Endothelial cell (in vitro differentiated cells): ENCODE measurements at regions not wholly inside any gene's neighbourhood (a gene's known extent, or its start where the extent isn't known, plus 50 kb on each side); places are given as distances from the start of the nearest gene placed in this dataset.

ENCODE experiments used
- DNase-seq: peaks from one replicate; pipeline ENCODE4 v3.0.0; 2021; ENCODE audit warnings: low spot score
- H3K27ac Mint-ChIP-seq: one replicate; pipeline ENCODE4 v1.8.0; 2021; ENCODE audit warnings: mixed read lengths, inconsistent platforms; ENCODE audit not compliant: unreplicated experiment
- H3K27me3 Mint-ChIP-seq: one replicate; pipeline ENCODE4 v1.8.0; 2021; ENCODE audit warnings: mild to moderate bottlenecking, moderate library complexity, mixed read lengths, inconsistent platforms; ENCODE audit not compliant: unreplicated experiment
- H3K36me3 Mint-ChIP-seq: one replicate; pipeline ENCODE4 v1.8.0; 2021; ENCODE audit warnings: mild to moderate bottlenecking, low read depth, mixed read lengths, inconsistent platforms; ENCODE audit not compliant: unreplicated experiment
- H3K4me1 Mint-ChIP-seq: one replicate; pipeline ENCODE4 v1.8.0; 2021; ENCODE audit warnings: mild to moderate bottlenecking, mixed read lengths, inconsistent platforms; ENCODE audit not compliant: unreplicated experiment
- H3K4me3 Mint-ChIP-seq: one replicate; pipeline ENCODE4 v1.8.0; 2021; ENCODE audit warnings: mild to moderate bottlenecking, mixed read lengths, inconsistent platforms; ENCODE audit not compliant: unreplicated experiment
- H3K9me3 Mint-ChIP-seq: one replicate; pipeline ENCODE4 v1.8.0; 2021; ENCODE audit warnings: mixed read lengths, inconsistent platforms; ENCODE audit not compliant: unreplicated experiment
- CTCF ChIP-seq: fragments of 200-600 bp; sonication (generic); IDR thresholded peaks from one replicate; pipeline ENCODE4 v1.5.0; 2021; ENCODE audit warnings: antibody characterized with exemption; ENCODE audit not compliant: unreplicated experiment

GRCh38 chr20:21020659-21021471 lies 85.3 kb downstream of the LINC00237 start:
- Mint-ChIP-seq H3K27ac (no peak overlapping the region), H3K4me1 (no peaks in the 10 kb centered on the region), H3K27me3 (peaks cover 2% of the 10 kb centered on the region), H3K4me3 (no peak overlapping the region), H3K36me3 (no peaks in the 10 kb centered on the region), H3K9me3 (no peaks in the 10 kb centered on the region)
- TF ChIP-seq CTCF = no peak
- no peak for DNase-seq

DNA sequence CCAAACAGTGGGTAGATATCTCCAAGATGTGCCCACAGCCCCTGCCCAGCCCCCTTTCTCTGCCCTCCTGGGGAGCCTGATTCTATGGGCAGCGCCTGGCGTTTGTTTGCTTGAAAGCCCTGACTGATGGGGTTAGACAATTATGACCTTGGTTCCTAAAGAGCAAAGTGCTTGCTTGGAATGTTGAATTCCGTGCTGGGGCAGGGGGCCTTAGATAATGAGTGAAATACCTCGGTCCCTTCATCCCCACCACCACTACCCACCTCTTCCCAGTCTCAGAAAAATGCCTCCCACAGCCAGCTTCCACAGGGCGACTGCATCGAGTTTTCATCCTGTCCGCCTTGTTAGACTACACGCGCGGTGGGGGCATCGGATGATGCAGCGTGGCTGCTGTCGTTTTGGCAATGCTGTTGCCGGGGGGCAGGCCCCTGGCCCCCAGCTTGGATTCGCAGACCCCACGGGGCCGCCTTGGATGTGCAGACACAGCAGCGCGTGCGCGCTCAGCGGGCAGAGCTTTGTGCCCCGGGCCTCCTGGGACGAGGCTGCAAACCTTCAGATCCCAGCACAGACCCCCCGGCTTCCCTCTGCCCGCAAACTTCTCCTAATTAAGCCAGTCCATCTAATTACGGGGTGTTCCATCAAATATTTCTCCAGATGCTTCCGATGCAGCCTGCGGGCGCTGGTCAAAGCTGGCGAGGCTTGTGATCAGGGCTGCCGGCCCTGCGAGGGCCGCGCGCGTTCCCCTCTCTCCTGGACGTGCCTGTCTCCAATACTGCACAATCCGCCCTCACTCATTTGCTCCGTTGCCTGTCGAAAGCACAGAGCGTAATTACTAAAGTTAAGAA lies 86.1 kb downstream of the LINC00237 start:
- no peak for TF ChIP-seq CTCF
- no peak for DNase-seq
- Mint-ChIP-seq H3K36me3 (no peaks in the 10 kb centered on the region), H3K4me1 (no peaks in the 10 kb centered on the region), H3K9me3 (no peaks in the 10 kb centered on the region), H3K27ac (no peak overlapping the region), H3K4me3 (no peak overlapping the region), H3K27me3 (peaks cover 2% of the 10 kb centered on the region)

DNA sequence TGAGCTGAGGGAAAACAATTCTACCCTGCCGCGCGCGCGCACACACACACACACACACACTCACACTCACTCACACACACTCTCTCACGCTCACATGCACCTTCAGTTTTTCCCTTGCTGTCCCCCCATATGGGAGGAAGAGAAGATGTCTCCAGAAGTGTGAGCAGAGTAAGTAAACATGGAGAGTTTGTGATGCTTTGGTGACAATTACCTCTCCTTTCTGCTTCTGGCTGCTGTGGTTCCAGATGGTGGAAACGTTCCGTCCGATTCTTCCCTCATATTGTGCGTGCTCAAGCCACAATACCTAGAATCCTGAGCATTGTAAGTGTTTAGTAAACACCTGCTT lies 86.7 kb downstream of the LINC00237 start:
- TF ChIP-seq CTCF = no peak
- Mint-ChIP-seq H3K4me3 (no peak overlapping the region), H3K36me3 (no peaks in the 10 kb centered on the region), H3K27ac (no peak overlapping the region), H3K4me1 (no peaks in the 10 kb centered on the region), H3K27me3 (peaks cover 2% of the 10 kb centered on the region), H3K9me3 (no peaks in the 10 kb centered on the region)
- DNase-seq = no peak

DNA sequence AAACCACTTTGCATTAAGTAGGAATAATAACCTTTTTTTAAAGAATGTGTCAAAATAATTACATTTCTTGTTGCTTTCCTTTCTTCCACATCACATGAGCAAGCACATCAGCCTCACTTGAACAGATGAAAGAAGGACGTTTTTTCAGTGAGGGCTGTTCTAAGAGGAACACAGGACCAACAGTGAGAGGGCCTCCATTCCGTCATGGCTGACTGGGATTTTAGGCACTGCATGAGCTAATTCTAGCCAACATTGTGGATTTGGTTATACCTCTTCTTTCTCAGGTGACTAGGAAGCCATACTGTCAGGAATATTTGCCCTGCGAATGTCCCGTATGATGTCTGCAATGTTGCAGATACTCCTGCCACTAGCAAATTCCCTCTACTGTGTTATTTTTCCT lies 87.6 kb downstream of the LINC00237 start:
- no peak for DNase-seq
- no peaks in the 10 kb centered on the region for H3K9me3 Mint-ChIP-seq
- no peak overlapping the region for H3K27ac Mint-ChIP-seq
- H3K4me1 Mint-ChIP-seq = no peaks in the 10 kb centered on the region
- TF ChIP-seq CTCF = no peak
- no peaks in the 10 kb centered on the region for H3K36me3 Mint-ChIP-seq
- H3K27me3 Mint-ChIP-seq = peaks cover 3% of the 10 kb centered on the region
- H3K4me3 Mint-ChIP-seq = no peak overlapping the region
